Esophagus squamous epithelium (tissue), 4 donors: ENCODE measurements at regions not wholly inside any gene's neighbourhood (a gene's known extent, or its start where the extent isn't known, plus 50 kb on each side); places are given as distances from the start of the nearest gene placed in this dataset.

Experiments
- POLR2A ChIP-seq, 4 donors: fragments of 450-650 bp; IDR thresholded peaks; one replicate each; pipeline ENCODE4 v1.6.1; 2017; ENCODE audit warnings: antibody characterized with exemption in 4 of 4, mild to moderate bottlenecking in 4 of 4, moderate library complexity in 3 of 4
- TF ChIP-seq, protein P1 (sequence below), 6 experiments: fragments of 450-650 bp in 4 of 6; fragments of 200-600 bp in 2 of 6; sonication (generic) in 2 of 6; IDR thresholded peaks; one replicate each; pipeline ENCODE4 v1.5.1; 2016 to 2019; ENCODE audit warnings: antibody characterized with exemption in 6 of 6, mild to moderate bottlenecking in 4 of 6, moderate library complexity in 4 of 6

DNA sequence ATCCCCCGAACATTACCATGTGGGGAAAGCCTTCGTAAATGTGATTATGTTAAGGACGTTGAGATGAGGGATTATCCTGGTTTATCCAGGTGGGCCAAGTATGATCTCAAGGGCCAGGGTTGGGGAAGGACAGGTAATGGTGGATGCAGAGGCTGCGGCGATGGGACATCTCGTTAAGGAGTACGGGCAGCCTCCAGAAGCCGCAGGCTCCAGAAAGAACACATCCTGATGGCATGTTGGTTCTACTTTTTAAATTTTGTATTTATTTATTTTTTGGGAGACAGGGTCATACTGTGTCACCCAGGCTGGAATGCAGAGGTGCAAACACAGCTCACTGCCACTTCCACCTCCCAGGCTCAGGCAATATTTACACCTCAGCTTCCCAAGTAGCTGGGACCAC lies 86.2 kb upstream of the RAB6C start:
- TF ChIP-seq POLR2A (IDR thresholded peaks at IDR 0.05): no peak
- TF ChIP-seq, protein P1, sequence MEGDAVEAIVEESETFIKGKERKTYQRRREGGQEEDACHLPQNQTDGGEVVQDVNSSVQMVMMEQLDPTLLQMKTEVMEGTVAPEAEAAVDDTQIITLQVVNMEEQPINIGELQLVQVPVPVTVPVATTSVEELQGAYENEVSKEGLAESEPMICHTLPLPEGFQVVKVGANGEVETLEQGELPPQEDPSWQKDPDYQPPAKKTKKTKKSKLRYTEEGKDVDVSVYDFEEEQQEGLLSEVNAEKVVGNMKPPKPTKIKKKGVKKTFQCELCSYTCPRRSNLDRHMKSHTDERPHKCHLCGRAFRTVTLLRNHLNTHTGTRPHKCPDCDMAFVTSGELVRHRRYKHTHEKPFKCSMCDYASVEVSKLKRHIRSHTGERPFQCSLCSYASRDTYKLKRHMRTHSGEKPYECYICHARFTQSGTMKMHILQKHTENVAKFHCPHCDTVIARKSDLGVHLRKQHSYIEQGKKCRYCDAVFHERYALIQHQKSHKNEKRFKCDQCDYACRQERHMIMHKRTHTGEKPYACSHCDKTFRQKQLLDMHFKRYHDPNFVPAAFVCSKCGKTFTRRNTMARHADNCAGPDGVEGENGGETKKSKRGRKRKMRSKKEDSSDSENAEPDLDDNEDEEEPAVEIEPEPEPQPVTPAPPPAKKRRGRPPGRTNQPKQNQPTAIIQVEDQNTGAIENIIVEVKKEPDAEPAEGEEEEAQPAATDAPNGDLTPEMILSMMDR (IDR thresholded peaks at IDR 0.05): no peak
